MCF 10A (cell line): ENCODE measurements at regions not wholly inside any gene's neighbourhood (a gene's known extent, or its start where the extent isn't known, plus 50 kb on each side); places are given as distances from the start of the nearest gene placed in this dataset.

ENCODE experiments used
- BruUV-seq: library from RNA; stranded (reverse); fragments of 400-500 nt; replicated peaks from 2 replicates; lab custom pipeline; 2021; lab: Mats Ljungman, UMichigan
- CTCF ChIA-PET: fragments of 300-600 bp; sonication (Branson Sonifier 250); formaldehyde crosslinking; extraction: SDS; loops from one replicate; lab custom pipeline; 2021; ENCODE audit warnings: antibody characterized with exemption, inconsistent platforms; lab: Yijun Ruan, JAX
- POLR2A ChIA-PET: fragments of 300-600, 350-650 bp; sonication (Branson Sonifier 250); formaldehyde crosslinking; extraction: SDS; loops from one replicate; lab custom pipeline; 2020; ENCODE audit warnings: antibody characterized with exemption, inconsistent platforms; lab: Yijun Ruan, JAX
- DNase-seq: peaks from one replicate; pipeline ENCODE4 v3.0.0-alpha.2; 2018; ENCODE audit not compliant: unreplicated experiment
- H3K27ac Mint-ChIP-seq: one replicate; pipeline ENCODE4 v1.8.0; 2022; ENCODE audit warnings: mild to moderate bottlenecking, low read depth, mixed read lengths; ENCODE audit not compliant: unreplicated experiment
- H3K27me3 Mint-ChIP-seq: one replicate; pipeline ENCODE4 v1.8.0; 2022; ENCODE audit warnings: mixed read lengths; ENCODE audit not compliant: insufficient read depth, unreplicated experiment
- H3K36me3 Mint-ChIP-seq: one replicate; pipeline ENCODE4 v1.8.0; 2022; ENCODE audit warnings: mild to moderate bottlenecking, moderate library complexity, mixed read lengths; ENCODE audit not compliant: insufficient read depth, unreplicated experiment
- H3K4me1 Mint-ChIP-seq: one replicate; pipeline ENCODE4 v1.8.0; 2022; ENCODE audit warnings: mixed read lengths; ENCODE audit not compliant: insufficient read depth, unreplicated experiment
- H3K4me3 Mint-ChIP-seq: one replicate; pipeline ENCODE4 v1.8.0; 2022; ENCODE audit warnings: mild to moderate bottlenecking, moderate library complexity, mixed read lengths; ENCODE audit not compliant: unreplicated experiment
- H3K9me3 Mint-ChIP-seq: one replicate; pipeline ENCODE4 v1.8.0; 2022; ENCODE audit warnings: mixed read lengths; ENCODE audit not compliant: unreplicated experiment
- CTCF ChIP-seq: fragments of 200-600 bp; IDR thresholded peaks from one replicate; pipeline ENCODE4 v1.8.0; 2022; ENCODE audit warnings: antibody characterized with exemption, mild to moderate bottlenecking; ENCODE audit not compliant: unreplicated experiment
- intact Hi-C: fragments of 100-400 bp; cut with micrococcal nuclease; formaldehyde crosslinking; loops from 2 replicates; pipeline ENCODE4 v1.14.1; 2022

- H3K4me3 Mint-ChIP-seq: no peak overlapping the region
- peaks cover 24% of the 10 kb centered on the region for H3K4me1 Mint-ChIP-seq
- no peaks in the 10 kb centered on the region for H3K27me3 Mint-ChIP-seq
- CTCF ChIA-PET: interaction anchor here (4.5 kb wide), 1 partner anchor 268 kb away, joined by 43 read pairs; no protein-coding TSS in a partner anchor
- no peaks in the 10 kb centered on the region for H3K9me3 Mint-ChIP-seq
- H3K27ac Mint-ChIP-seq: no peak overlapping the region
- no TSS peak for BruUV-seq
- DNase-seq: no peak
- intact Hi-C loops: no loop called here
- POLR2A ChIA-PET: interaction anchor here (0.6 to 4.0 kb wide), 3 partner anchors 19 to 151 kb away, joined by 3 to 108 read pairs (median 5); partner anchors contain the start of gene IRF2
- TF ChIP-seq CTCF: no peak
- no peaks in the 10 kb centered on the region for H3K36me3 Mint-ChIP-seq
Measured at GRCh38 chr4:184533908-184534307, 59.6 kb upstream of the IRF2 start.

GRCh38 chr4:184531008-184531407 lies 56.7 kb upstream of the IRF2 start:
- no peak for TF ChIP-seq CTCF
- POLR2A ChIA-PET: no interaction called here
- H3K36me3 Mint-ChIP-seq: no peaks in the 10 kb centered on the region
- no peaks in the 10 kb centered on the region for H3K9me3 Mint-ChIP-seq
- H3K4me1 Mint-ChIP-seq: peaks cover 16% of the 10 kb centered on the region
- no peaks in the 10 kb centered on the region for H3K27me3 Mint-ChIP-seq
- H3K4me3 Mint-ChIP-seq: no peak overlapping the region
- BruUV-seq: no TSS peak
- H3K27ac Mint-ChIP-seq: no peak overlapping the region
- intact Hi-C loops: no loop called here
- no peak for DNase-seq
- CTCF ChIA-PET: interaction anchor here (0.7 kb wide), 1 partner anchor 355 kb away, joined by 3 read pairs; no protein-coding TSS in a partner anchor

GRCh38 chr4:184529283-184529682 lies 54.9 kb upstream of the IRF2 start:
- peak; percentile 53 for DNase-seq
- peaks cover 7% of the 10 kb centered on the region for H3K4me1 Mint-ChIP-seq
- no TSS peak for BruUV-seq
- H3K36me3 Mint-ChIP-seq: no peaks in the 10 kb centered on the region
- CTCF ChIA-PET: interaction anchor here (0.6 to 0.7 kb wide), 3 partner anchors 13 to 1089 kb away, joined by 3 read pairs; no protein-coding TSS in a partner anchor
- H3K9me3 Mint-ChIP-seq: peaks cover 11% of the 10 kb centered on the region
- no peaks in the 10 kb centered on the region for H3K27me3 Mint-ChIP-seq
- intact Hi-C loops: no loop called here
- no peak overlapping the region for H3K27ac Mint-ChIP-seq
- POLR2A ChIA-PET: interaction anchor here (1.6 kb wide), 1 partner anchor 55 kb away, joined by 3 read pairs; the partner anchor contains the start of gene IRF2
- TF ChIP-seq CTCF: no peak
- H3K4me3 Mint-ChIP-seq: no peak overlapping the region

GRCh38 chr4:184528713-184529112 lies 54.4 kb upstream of the IRF2 start:
- Mint-ChIP-seq H3K9me3 (peaks cover 11% of the 10 kb centered on the region), H3K4me3 (no peak overlapping the region), H3K4me1 (peaks cover 6% of the 10 kb centered on the region), H3K27ac (no peak overlapping the region), H3K36me3 (no peaks in the 10 kb centered on the region), H3K27me3 (no peaks in the 10 kb centered on the region)
- no TSS peak for BruUV-seq
- no peak for DNase-seq
- ChIA-PET POLR2A (interaction anchor here (1.6 kb wide), 1 partner anchor 54 kb away, joined by 3 read pairs; the partner anchor contains the start of gene IRF2), CTCF (interaction anchor here (0.6 to 0.7 kb wide), 3 partner anchors 12 to 1090 kb away, joined by 3 read pairs; no protein-coding TSS in a partner anchor)
- no peak for TF ChIP-seq CTCF
- intact Hi-C loops: no loop called here
